HG02588 (cell line): ENCODE measurements at regions not wholly inside any gene's neighbourhood (a gene's known extent, or its start where the extent isn't known, plus 50 kb on each side); places are given as distances from the start of the nearest gene placed in this dataset.

ENCODE experiments used
- ATAC-seq: cut with Tn5 transposase; IDR thresholded peaks from one replicate; pipeline ENCODE4 v1.9.1; 2021; ENCODE audit warnings: mild to moderate bottlenecking, moderate library complexity; ENCODE audit not compliant: unreplicated experiment

DNA sequence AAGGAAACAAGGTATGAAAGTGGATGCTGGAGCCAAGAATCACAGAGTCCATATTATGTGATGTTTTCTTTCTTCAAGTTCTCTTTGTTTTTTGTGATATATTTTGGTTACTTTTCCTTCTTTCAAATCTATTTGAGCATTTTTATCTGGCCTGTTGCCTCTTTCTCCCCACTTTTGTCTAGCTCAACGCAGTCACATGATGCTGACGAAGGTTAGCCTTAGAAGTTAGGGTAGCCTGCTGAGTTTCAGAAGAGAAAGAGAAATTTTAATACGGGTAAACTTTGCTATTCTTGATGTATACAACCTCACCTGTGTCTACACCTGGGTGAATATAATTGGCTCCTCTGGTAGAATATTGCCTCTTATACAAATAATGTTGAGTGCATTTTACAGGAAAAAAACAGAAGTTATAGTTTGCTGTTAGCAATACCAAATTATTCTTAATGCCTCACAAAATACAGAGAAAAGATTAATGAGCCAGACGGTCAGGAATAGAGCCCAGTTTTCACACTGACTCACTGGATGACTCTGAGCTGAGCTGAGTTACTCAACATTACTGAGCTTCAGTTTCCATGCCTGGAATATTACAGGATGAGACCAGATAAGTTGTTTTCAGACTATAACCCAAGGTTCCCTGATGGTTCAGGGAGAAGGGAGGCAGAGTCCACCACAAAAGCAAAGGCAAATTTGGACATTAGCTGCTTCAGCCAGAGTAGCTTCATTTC is 161.6 kb upstream of the BDNF start:
- ATAC-seq = no peak

DNA sequence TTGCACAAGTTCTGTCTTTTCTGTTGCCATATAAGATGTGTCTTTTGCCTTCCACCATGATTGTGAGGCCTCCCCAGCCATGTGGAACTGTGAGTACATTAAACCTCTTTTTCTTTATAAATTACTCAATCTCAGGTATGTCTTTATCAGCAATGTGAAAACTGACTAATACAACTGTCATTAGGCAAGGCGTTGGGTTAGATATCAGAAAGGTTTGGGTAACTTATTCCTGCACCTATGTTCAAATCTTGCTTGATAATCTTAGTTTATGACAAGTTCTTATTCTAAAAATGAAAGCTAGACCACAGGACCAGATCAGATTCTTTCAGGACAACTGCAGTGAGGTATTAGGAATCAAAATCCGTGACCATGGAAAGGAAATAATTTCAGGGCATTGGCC is 160.6 kb upstream of the BDNF start:
- no peak for ATAC-seq

DNA sequence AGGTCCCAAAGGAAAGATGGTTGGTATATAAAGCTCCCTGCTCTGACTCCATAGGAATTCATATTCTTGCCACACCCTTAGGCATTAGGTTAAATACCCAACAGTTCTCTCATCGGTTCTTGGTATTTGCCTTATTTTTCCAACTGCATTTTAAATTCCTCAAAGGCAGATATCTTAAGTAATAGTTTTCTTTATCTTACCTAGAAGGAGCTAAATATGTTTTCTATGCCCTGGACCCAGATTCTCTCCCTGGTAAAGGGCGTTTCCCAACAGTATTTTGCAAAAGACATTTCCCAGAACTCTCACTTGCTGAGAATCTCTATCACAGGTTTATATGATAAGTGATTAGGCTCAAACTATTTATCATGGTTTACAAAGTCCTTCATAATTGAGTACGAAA is 158.6 kb upstream of the BDNF start:
- no peak for ATAC-seq

DNA sequence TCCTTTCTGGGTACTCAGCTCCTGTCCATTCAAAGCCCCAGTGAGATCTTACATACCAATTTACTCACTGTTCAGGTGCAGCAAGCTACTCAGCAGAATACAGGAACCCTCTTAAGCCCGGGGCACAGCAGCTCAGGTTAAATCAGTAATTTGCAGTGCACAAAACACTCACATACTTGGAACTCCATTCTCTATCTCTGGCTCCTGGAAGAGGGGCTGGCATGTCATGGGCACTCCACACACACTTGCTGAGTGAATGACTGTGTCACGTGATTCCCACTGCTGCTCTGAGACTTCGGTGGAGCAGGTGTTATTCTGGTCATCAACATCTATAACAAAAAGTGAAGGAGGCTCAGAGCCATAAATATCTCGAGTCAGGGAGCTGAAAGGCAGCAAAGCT is 157.3 kb upstream of the BDNF start:
- ATAC-seq = no peak

DNA sequence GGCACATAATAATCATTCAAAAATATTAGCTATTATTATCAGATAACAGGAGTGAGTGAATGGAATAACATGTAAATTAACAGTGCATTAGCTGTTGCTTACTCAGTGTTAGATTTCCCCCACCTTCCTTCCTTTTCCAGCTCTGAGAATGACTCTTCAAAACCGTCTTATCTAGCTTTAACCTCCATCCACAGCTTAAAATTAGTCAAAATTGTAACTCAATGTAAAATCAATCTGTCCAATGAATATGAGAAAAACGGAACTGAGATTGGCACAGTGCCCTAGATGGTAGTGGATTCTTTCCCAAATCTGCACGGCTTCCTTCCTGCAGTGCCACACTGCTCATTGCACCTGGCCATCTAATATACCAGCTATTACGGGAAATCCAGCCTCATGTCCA is 156.8 kb upstream of the BDNF start:
- peak; percentile 60 for ATAC-seq

DNA sequence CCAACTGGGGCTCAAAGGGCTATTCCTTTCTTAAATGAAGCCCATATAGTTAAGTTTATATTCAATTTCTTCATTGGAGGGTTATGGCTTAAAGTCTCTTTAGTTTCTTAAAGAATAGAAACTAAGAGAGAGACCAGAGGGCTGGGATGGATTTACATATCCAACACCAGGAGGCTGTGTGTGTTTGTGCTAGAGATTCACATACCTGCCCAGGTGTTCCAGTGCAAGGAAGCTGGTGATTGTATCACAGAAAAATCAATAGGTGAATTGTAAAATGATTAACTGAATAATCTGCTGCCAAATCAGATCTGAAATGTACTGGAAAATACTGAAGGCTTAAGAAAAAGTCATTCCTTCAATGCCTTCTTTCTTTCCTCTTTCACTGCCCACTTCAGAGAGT is 148.2 kb upstream of the BDNF start:
- ATAC-seq = no peak

DNA sequence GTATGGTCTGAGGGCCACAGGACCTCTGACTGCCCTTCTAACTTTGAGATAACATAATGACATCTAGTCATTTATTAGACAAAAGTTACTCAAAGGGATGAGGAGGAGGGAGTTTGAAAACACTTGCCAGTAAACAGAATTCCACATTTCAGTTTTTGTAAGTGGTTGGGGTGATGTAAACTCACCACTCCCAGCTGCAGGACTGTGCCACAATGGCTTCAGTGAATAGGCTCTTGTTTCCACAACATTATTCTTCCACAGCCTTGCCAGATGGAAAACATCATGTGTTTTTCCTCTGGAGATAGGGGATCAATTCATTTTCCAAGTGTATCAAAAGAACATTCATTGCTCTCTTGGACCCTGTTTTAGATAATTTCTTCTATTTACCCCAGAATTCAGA is 147.2 kb upstream of the BDNF start:
- ATAC-seq = no peak

DNA sequence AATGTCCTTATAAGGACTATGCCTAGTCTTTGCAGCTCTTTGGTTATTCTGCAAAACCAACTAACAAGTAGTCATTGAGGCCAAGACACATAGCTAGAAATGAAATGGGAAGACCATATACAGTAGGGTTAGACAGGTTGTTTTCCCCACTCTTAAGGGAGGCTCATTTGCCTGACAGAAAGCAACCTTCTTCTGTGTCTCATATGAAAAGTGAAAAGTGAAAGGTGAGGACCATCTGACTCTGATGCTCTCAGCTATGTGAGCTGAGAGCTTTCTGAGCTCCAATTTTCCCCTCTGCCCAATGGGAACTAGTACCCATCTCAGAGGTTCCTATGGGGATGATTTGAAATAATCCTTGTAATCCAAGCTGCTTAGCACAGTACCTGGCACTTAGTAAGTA is 142.0 kb upstream of the BDNF start:
- ATAC-seq = no peak

DNA sequence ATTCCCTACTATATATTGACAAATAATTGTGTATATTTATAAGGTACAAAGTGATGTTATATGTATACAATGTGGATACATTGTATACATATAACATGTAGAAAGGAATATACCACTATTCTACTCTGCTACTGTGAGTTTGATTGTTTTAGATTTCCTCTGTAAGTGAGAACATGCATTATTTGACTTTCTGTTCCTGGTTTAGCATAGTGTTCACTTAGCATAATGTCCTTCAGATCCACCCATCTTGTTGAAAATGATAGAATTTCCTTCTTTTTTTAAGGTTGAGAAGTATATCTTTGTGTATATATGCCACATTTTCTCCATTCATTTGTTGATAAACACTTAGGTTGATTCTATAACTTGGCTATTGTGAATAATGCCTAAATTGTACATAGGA is 140.8 kb upstream of the BDNF start:
- no peak for ATAC-seq

DNA sequence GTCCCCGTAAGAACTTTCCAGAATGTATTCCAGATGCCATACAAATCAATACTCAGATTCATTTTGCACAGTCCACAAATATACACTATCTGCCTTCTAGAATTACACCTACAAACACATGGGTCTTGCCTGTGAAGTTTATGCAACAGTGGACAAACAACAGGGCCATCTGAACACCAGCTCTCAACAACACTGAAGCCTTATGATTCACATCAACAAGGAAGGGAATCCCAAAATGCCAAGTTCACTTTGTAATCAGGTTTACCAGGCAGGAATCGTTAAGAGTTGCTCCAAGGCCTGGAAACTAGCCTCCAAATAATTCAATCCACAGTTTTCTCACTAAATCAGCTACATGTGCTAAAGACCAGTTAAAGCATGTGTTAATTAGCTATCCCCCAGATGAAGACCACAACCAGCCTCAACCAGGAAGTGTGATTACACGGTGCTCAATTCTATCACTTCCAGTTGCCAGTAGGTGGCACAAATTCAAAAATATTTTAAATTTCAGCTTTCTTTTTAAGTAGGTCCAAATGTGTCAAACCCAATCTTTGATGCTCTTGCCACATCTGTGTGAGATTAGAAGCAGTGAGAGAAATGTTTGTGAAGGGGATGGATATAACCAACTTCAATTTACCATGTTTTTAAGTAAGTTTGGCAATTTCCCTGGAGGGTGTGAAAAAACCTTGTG is 139.1 kb upstream of the BDNF start:
- no peak for ATAC-seq

DNA sequence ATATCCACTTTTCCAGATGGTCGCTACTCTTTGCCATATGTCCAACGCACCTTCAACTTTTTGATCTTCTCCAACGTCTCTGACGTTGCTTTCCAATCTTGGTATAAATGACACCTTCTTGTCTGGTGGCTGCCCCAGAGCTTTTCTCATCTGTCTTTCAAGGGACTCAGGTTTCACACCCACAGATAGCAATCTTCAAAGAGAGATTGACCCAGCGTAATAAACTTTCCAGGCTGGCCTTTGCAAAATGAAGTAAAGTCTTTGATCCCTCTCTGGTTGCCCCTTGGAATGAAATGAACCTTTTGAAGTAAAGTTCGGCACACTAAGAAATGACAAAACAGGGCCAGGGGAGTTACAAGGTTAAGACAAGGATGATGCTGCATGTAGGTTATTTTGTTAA is 138.4 kb upstream of the BDNF start:
- no peak for ATAC-seq

DNA sequence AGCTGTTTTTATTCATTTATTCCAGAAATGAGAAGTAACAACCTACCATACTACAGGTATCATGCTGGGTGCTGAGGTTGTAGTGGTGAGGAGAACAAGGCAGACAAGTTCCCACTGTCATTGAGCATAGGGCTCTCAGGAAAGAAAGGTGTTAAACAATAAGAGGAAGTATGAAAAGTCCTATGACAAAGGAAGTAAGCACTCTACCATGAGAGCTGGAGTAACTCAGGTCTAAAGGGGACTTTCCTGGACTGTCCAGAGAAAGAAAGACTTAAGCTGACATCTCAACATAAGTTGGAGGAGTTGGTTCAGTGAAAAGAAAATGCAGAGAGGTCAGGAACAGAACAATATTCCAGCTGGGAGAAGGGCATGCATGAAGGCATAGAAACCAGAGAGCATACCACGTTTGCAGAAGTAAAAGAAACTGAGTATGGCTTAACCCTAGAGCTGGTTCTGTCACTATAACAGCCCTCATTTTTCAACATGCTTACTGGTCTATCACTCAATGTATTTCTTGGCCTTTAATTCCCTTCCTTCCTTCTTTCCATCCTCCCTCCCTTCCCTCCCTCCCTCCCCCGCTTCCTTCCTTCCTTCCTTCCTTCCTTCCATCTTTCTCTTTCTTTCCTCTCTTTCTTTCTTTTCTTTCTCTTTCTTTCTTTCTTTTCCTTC is 137.8 kb upstream of the BDNF start:
- ATAC-seq = peak; percentile 86

DNA sequence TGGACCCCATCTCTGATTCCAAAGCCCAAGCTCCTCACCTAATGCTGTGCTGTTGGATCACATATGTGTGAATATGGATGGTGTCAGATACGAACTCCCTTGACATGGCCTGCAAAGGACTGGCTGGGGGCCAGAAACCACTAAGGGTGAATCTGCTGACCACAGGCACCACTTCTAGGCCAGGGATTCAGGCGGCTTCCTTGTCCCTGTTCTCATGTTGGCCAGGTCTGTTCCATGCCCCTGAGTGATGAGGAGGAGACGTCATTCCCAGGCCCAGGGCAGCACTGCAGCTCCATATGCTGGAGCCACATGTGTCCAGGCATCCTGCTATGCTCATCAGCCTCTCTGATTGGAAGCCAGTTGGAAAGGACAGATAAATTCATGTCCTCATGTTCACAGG is 130.0 kb upstream of the BDNF start:
- no peak for ATAC-seq

DNA sequence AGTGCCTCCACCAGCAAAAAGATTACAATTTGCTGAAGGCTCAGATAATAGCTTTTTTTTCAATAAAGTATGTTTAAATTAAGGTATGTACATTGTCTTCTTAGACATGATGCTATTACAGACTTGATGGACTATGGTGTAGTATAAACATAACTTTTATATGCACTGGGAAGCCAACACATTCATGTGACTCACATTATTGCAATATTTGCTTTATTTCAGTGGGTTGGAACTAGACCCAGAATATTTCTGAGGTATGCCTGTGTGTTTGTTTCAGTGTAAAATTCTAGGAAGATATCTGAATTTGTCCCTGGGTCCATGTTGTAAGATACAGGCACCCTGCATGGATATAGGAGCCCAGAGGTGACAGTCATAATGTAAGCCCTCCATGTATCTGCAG is 120.0 kb upstream of the BDNF start:
- no peak for ATAC-seq

DNA sequence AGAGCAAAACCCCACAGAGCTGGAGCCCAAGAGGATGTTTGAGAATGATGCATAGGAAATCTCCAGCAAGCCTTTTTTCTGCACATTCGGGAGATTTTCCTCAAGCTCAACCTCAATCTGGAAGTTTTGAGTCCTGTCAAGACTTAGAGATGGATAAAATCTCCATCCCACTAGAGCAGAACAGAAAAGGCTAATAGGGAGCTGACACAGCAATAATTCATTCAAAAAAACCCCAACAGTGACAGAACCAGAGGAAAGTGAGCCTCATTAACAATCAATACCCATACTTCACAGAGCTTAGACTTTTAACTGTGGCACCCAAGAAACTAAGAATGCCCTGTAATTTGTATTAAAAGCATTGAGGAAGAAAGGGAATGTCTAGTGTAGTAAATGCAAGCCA is 115.9 kb upstream of the BDNF start:
- ATAC-seq = no peak

DNA sequence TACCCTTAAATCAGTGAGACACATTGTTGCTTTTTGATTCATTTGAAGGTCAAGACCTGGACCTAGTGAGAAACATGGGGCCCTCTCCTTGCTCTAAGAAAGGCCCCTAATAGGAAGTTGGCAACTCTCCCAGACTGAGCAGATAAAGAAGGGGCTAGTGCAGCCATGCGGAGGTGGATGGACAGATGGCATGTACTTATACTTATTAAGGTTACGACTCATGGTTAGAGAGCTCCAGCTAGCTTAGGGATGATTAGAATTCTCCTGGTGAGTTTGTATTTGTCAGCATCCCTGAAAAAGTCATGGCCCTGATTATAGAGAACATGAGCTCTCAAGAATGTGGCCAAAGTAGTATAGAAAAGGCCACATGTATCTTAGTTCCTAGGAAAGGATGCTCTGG is 112.1 kb upstream of the BDNF start:
- no peak for ATAC-seq

DNA sequence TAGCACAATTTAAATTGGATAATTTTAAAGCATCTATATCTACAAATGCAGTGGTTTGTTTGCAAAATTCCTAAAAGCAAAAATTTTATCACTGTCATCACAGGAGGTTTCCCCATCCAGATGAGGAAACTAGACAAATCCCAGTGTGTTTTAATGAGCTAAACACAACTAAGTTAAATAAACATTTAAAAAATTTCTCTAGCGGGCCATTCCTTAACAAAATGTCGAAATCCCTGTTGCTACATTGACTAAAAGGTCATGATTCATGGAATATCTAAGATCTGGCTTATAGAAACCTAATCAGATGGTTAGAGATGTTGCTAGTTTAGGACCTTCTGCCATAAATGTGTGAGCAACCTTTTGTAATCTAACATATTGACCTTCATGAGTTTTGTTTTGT is 107.3 kb upstream of the BDNF start:
- no peak for ATAC-seq

DNA sequence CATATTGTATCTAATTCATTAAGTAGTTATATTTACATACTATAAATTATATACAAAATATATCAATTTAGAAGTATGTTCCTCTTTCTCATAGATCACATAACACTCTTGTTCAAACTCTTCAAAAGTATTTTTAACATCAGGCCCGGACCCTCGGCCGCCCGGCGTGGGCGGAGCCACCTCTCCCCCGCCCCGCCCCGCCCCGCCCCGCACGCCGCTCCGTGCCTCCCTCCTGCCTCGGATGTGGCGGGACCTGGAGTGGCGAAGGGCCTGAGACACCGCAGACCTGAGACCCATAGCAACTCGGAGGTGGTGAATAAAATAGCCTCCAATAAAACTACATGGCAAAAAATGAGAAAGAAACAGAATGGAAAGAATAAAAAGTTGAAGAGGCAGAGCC is 105.9 kb upstream of the BDNF start:
- no peak for ATAC-seq

DNA sequence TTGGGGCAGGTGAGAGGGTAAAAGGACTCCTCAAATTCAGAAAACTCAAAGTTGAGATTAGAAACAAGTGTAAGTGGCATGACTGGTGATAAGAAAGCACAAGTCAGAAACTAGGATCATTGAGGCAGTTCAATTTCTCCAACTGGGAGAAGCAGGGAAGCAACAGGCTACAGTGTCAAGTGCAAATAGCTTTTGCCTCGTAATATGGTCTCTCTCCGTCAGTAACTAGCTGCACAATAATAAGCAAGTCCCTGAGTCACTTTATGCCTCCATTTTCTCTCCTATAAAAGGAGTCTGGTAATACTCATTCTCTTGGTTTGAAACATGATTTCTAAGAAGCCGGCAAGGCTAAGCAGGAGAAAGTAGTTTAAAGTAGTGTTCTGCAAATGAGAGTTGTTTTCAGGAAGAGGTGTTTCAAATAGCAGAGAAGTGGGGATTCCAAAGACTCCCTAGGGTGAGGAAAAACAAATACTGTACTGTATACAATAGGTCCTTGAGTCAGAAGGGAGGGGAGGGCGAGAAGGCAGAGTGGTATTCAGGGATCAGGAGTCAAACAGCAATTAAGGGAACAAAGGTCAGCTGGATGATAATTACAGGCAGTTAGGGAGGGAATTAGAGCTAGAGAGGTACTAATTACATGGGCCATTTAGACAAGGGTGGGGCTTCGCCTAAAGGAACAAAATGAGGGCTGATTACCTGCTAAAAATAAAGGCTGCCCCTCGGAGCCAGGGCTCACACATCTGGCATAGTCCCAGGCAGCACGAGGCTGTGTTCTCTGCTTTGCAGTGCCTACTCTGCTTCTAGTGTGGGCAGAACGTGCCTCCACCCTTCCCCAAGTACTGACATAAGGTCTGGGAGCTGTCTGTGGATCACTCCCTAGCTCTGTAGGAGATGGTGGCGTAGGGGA is 96.0 kb upstream of the BDNF start:
- ATAC-seq = no peak

DNA sequence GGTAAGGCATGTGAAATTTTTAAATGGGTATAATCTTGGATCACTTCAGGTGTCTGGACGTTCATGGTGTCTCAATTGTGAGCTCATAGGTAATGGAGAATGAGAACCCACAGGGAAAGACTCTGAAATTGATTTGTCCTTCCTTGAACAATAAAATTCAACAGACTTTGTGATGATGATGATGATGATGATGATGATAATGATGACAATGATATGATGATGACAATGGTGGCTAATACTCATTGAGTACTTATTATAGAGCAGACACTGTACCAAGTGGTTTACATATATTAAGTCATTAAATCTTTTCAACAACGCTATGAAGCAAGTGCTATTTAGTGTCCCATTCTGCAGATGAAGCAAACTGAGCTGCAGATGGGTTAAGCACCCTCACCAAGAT is 86.6 kb upstream of the BDNF start:
- ATAC-seq = no peak

DNA sequence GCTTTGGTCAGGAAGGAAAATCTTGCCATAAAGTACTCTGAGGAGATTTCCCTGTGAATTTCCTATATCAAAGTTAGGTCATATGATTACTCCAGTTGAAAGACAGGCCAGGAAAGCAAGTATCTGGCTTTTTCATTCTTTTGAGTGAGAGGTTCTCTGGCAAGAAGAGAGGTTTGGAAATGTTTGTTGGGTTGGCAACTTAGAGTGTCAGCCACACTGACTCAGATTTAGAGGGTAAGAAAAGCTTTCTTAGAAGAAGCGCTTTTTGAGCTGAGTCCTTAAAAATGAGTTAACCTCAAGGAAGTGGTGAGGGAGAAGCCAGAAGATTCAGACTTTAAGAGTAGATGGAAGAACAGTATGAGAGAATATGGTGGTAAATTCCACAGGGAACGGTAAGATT is 86.1 kb upstream of the BDNF start:
- ATAC-seq = no peak
